ENCODE measurements at regions not wholly inside any gene's neighbourhood (a gene's known extent, or its start where the extent isn't known, plus 50 kb on each side); places are given as distances from the start of the nearest gene placed in this dataset.

GRCh38 chr18:67926929-67927864 lies 410.7 kb upstream of the DSEL start:
- Histone ChIP-seq H3K4me1 (ENCODE audit: insufficient read depth) (peaks cover 16% of the 10 kb centered on the region), H3K9ac (no peak overlapping the region), H3K27me3 (replicated peaks; ENCODE audit: insufficient read depth) (no peaks in the 10 kb centered on the region), H4K20me1 (ENCODE audit: insufficient read depth) (no peaks in the 10 kb centered on the region), H3K9me2 (ENCODE audit: insufficient read depth) (peaks cover 3% of the 10 kb centered on the region; the same call in 1 of the 2 replicates), H3F3A (ENCODE audit: insufficient read depth) (peaks cover 10% of the 10 kb centered on the region), H3K27ac (no peak overlapping the region), H3K36me3 (ENCODE audit: low read depth) (no peaks in the 10 kb centered on the region), H3K79me2 (ENCODE audit: insufficient read depth) (no peaks in the 10 kb centered on the region), H3K9me3 (ENCODE audit: low read depth) (no peaks in the 10 kb centered on the region), H2AFZ (no peak overlapping the region), H3K4me3 (no peak overlapping the region), H3K4me2 (ENCODE audit: unreplicated experiment) (no peak overlapping the region)
- in situ Hi-C loops (cut with MboI) = no loop called here
- 99 to 100% methylated on average over 4 of the region's 4 CpGs for WGBS, 2 experiments (ENCODE audit: low coverage in 1 of 2, low lambda C conversion rate in 2 of 2, missing lambda C conversion rate in 2 of 2)
- DNase-seq = peak; percentile 26
- TF ChIP-seq EZH2phosphoT487 (IDR thresholded peaks at IDR 0.05; ENCODE audit: insufficient read depth, low read depth) (no peak), EZH2 (IDR thresholded peaks at IDR 0.05; ENCODE audit: insufficient read depth, poor library complexity, severe bottlenecking) (no peak)

- Histone ChIP-seq H3K27ac (no peak overlapping the region), H3K9me3 (ENCODE audit: low read depth) (no peaks in the 10 kb centered on the region), H2AFZ (no peak overlapping the region), H3F3A (ENCODE audit: insufficient read depth) (no peaks in the 10 kb centered on the region), H3K79me2 (ENCODE audit: insufficient read depth) (no peaks in the 10 kb centered on the region), H3K27me3 (replicated peaks; ENCODE audit: insufficient read depth) (no peaks in the 10 kb centered on the region), H3K4me1 (ENCODE audit: insufficient read depth) (0 out of 2 replicates have a peak, but pooled peaks cover 1% of the 10 kb centered on the region), H3K9me2 (ENCODE audit: insufficient read depth) (peaks cover 3% of the 10 kb centered on the region; the same call in 1 of the 2 replicates), H3K9ac (no peak overlapping the region), H3K4me2 (ENCODE audit: unreplicated experiment) (no peak overlapping the region), H3K36me3 (ENCODE audit: low read depth) (no peaks in the 10 kb centered on the region), H4K20me1 (ENCODE audit: insufficient read depth) (no peaks in the 10 kb centered on the region), H3K4me3 (no peak overlapping the region)
- in situ Hi-C loops (cut with MboI) = no loop called here
- no peak for DNase-seq
- 93 to 94% methylated on average over 1 of the region's 1 CpG for WGBS, 2 experiments (ENCODE audit: low coverage in 1 of 2, low lambda C conversion rate in 2 of 2, missing lambda C conversion rate in 2 of 2)
- TF ChIP-seq EZH2 (IDR thresholded peaks at IDR 0.05; ENCODE audit: insufficient read depth, poor library complexity, severe bottlenecking) (no peak), EZH2phosphoT487 (IDR thresholded peaks at IDR 0.05; ENCODE audit: insufficient read depth, low read depth) (no peak)
Measured at GRCh38 chr18:67924656-67925055, 408.1 kb upstream of the DSEL start.

GRCh38 chr18:67919316-67919715 lies 402.8 kb upstream of the DSEL start:
- H3K27me3 ChIP-seq (replicated peaks; ENCODE audit: insufficient read depth) = no peaks in the 10 kb centered on the region
- in situ Hi-C loops (cut with MboI) = no loop called here
- no peak overlapping the region for H3K4me3 ChIP-seq
- H3K9me3 ChIP-seq (ENCODE audit: low read depth) = no peaks in the 10 kb centered on the region
- H3K4me2 ChIP-seq (ENCODE audit: unreplicated experiment) = no peak overlapping the region
- H3K79me2 ChIP-seq (ENCODE audit: insufficient read depth) = no peaks in the 10 kb centered on the region
- H2AFZ ChIP-seq = no peak overlapping the region
- no peak overlapping the region for H3K27ac ChIP-seq
- H3K36me3 ChIP-seq (ENCODE audit: low read depth) = no peaks in the 10 kb centered on the region
- DNase-seq = no peak
- H4K20me1 ChIP-seq (ENCODE audit: insufficient read depth) = no peaks in the 10 kb centered on the region
- no peak overlapping the region for H3K9ac ChIP-seq
- no peaks in the 10 kb centered on the region for H3F3A ChIP-seq (ENCODE audit: insufficient read depth)
- H3K4me1 ChIP-seq (ENCODE audit: insufficient read depth) = no peaks in the 10 kb centered on the region
- no peak for TF ChIP-seq EZH2phosphoT487 (IDR thresholded peaks at IDR 0.05; ENCODE audit: insufficient read depth, low read depth)
- TF ChIP-seq EZH2 (IDR thresholded peaks at IDR 0.05; ENCODE audit: insufficient read depth, poor library complexity, severe bottlenecking) = no peak
- H3K9me2 ChIP-seq (ENCODE audit: insufficient read depth) = no peaks in the 10 kb centered on the region
- WGBS, 2 experiments (ENCODE audit: low coverage in 1 of 2, low lambda C conversion rate in 2 of 2, missing lambda C conversion rate in 2 of 2) = 97 to 100% methylated on average over 1 of the region's 1 CpG

- Histone ChIP-seq H2AFZ (no peak overlapping the region), H4K20me1 (ENCODE audit: insufficient read depth) (no peaks in the 10 kb centered on the region), H3K4me3 (no peak overlapping the region), H3K9me2 (ENCODE audit: insufficient read depth) (no peaks in the 10 kb centered on the region), H3F3A (ENCODE audit: insufficient read depth) (no peaks in the 10 kb centered on the region), H3K27ac (no peak overlapping the region), H3K36me3 (ENCODE audit: low read depth) (no peaks in the 10 kb centered on the region), H3K9me3 (ENCODE audit: low read depth) (no peaks in the 10 kb centered on the region), H3K27me3 (replicated peaks; ENCODE audit: insufficient read depth) (no peaks in the 10 kb centered on the region), H3K9ac (no peak overlapping the region), H3K4me1 (ENCODE audit: insufficient read depth) (no peaks in the 10 kb centered on the region), H3K4me2 (ENCODE audit: unreplicated experiment) (no peak overlapping the region), H3K79me2 (ENCODE audit: insufficient read depth) (no peaks in the 10 kb centered on the region)
- 85 to 86% methylated on average over 7 of the region's 7 CpGs for WGBS, 2 experiments (ENCODE audit: low coverage in 1 of 2, low lambda C conversion rate in 2 of 2, missing lambda C conversion rate in 2 of 2)
- in situ Hi-C loops (cut with MboI) = no loop called here
- peak; percentile 16 for DNase-seq
- TF ChIP-seq EZH2 (IDR thresholded peaks at IDR 0.05; ENCODE audit: insufficient read depth, poor library complexity, severe bottlenecking) (no peak), EZH2phosphoT487 (IDR thresholded peaks at IDR 0.05; ENCODE audit: insufficient read depth, low read depth) (no peak)
Measured at GRCh38 chr18:67916097-67916496, 399.6 kb upstream of the DSEL start.

Data from GM23248 (cell line).